ENCODE measurements at regions not wholly inside any gene's neighbourhood (a gene's known extent, or its start where the extent isn't known, plus 50 kb on each side); places are given as distances from the start of the nearest gene placed in this dataset.

GRCh38 chr5:6877986-6878828 lies 165.0 kb downstream of the TENT4A start:
- TF ChIP-seq, protein P1, sequence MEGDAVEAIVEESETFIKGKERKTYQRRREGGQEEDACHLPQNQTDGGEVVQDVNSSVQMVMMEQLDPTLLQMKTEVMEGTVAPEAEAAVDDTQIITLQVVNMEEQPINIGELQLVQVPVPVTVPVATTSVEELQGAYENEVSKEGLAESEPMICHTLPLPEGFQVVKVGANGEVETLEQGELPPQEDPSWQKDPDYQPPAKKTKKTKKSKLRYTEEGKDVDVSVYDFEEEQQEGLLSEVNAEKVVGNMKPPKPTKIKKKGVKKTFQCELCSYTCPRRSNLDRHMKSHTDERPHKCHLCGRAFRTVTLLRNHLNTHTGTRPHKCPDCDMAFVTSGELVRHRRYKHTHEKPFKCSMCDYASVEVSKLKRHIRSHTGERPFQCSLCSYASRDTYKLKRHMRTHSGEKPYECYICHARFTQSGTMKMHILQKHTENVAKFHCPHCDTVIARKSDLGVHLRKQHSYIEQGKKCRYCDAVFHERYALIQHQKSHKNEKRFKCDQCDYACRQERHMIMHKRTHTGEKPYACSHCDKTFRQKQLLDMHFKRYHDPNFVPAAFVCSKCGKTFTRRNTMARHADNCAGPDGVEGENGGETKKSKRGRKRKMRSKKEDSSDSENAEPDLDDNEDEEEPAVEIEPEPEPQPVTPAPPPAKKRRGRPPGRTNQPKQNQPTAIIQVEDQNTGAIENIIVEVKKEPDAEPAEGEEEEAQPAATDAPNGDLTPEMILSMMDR (IDR thresholded peaks at IDR 0.05) = no peak
- TF ChIP-seq SIN3A (IDR thresholded peaks at IDR 0.05; ENCODE audit: borderline replicate concordance, insufficient read depth, low read depth, low read length) (no peak), REST (IDR thresholded peaks at IDR 0.05; ENCODE audit: insufficient read depth in 1 of 2, low read depth in 2 of 2, low read length in 1 of 2) (no peak)

Measured in Panc1 (cell line).